A549 (cell line): ENCODE measurements at regions not wholly inside any gene's neighbourhood (a gene's known extent, or its start where the extent isn't known, plus 50 kb on each side); places are given as distances from the start of the nearest gene placed in this dataset.

ENCODE experiments used
- ATAC-seq, 2 experiments: fragments of 200-7000 bp in 1 of 2; fragments of >200 bp in 1 of 2; cut with Nextera tagmentation in 1 of 2; cut with Tn5 transposase in 1 of 2; 3 replicates each; pipeline versions ENCODE4 v1.8.0 to v1.9.1; 2018 to 2020; ENCODE audit warnings: mild to moderate bottlenecking in 1 of 2, moderate library complexity in 1 of 2
- CTCF ChIA-PET: fragments of 300-600 bp; sonication (Branson Sonifier 250); formaldehyde crosslinking; extraction: SDS; loops from one replicate; lab custom pipeline; 2021; ENCODE audit warnings: antibody characterized with exemption, inconsistent platforms; lab: Yijun Ruan, JAX
- POLR2A ChIA-PET: fragments of 350-600 bp; formaldehyde crosslinking; extraction: SDS; loops from one replicate; lab custom pipeline; 2021; ENCODE audit warnings: antibody characterized with exemption, inconsistent platforms; lab: Yijun Ruan, JAX
- DNase-seq, 2 experiments: peaks; one replicate each; pipeline versions ENCODE4 v3.0.0 to v3.0.0-alpha.2; 2011 to 2016; ENCODE audit warnings: low read depth in 1 of 2, low spot score in 1 of 2
- FAIRE-seq: peaks from 2 replicates; lab custom pipeline; 2011; peaks lifted over from hg19 to GRCh38; lab: Jason Lieb, UNC
- H3K27ac ChIP-seq, 2 experiments: fragments of >200 bp; sonication (Bioruptor Twin); formaldehyde crosslinking; 3 replicates each; pipeline ENCODE4 v1.5.1; 2016 to 2017
- H3K4me1 ChIP-seq: fragments of >200 bp; sonication (Bioruptor Twin); formaldehyde crosslinking; 3 replicates; pipeline ENCODE4 v1.6.1; 2016
- H3K4me2 ChIP-seq: fragments of >200 bp; sonication (Bioruptor Twin); formaldehyde crosslinking; 3 replicates; pipeline ENCODE4 v1.6.1; 2016
- H3K4me3 ChIP-seq: fragments of >200 bp; sonication (Bioruptor Twin); formaldehyde crosslinking; 3 replicates; pipeline ENCODE4 v1.5.1; 2016
- H3K9me3 ChIP-seq: fragments of >200 bp; sonication (Bioruptor Twin); formaldehyde crosslinking; 3 replicates; pipeline ENCODE4 v1.6.1; 2016
- CBX8 ChIP-seq: fragments of 200-600 bp; sonication (generic); IDR thresholded peaks from 2 replicates; pipeline ENCODE4 v1.6.1; 2016
- CEBPB ChIP-seq, 2 experiments: fragments of >200 bp in 1 of 2; sonication (Bioruptor Twin) in 1 of 2; formaldehyde crosslinking in 1 of 2; IDR thresholded peaks; 2 replicates each; pipeline ENCODE4 v1.6.1; 2012 to 2016
- EHMT2 ChIP-seq: fragments of 200-600 bp; sonication (generic); IDR thresholded peaks from 2 replicates; pipeline ENCODE4 v1.6.1; 2016; ENCODE audit warnings: antibody characterized with exemption, low read depth, mild to moderate bottlenecking, moderate library complexity
- EP300 ChIP-seq, 2 experiments: fragments of >200 bp; sonication (Bioruptor Twin); formaldehyde crosslinking; IDR thresholded peaks; 2 replicates in 1 of 2; 3 replicates in 1 of 2; pipeline ENCODE4 v1.6.1; 2016 to 2017
- ESRRA ChIP-seq: fragments of 150-350 bp; IDR thresholded peaks from 2 replicates; pipeline ENCODE4 v1.6.1; 2014; ENCODE audit warnings: mild to moderate bottlenecking, low read length, borderline replicate concordance
- HEYL ChIP-seq: fragments of 250-450 bp; sonication (Bioruptor Pico); IDR thresholded peaks from 2 replicates; pipeline ENCODE4 v1.8.0; 2021; ENCODE audit warnings: mild to moderate bottlenecking, moderate library complexity
- HOXB13 ChIP-seq: fragments of 250-450 bp; sonication (Bioruptor Pico); IDR thresholded peaks from 2 replicates; pipeline ENCODE4 v1.5.0; 2020; ENCODE audit warnings: low read depth, mild to moderate bottlenecking, moderate library complexity
- HOXB5 ChIP-seq: fragments of 250-450 bp; sonication (Bioruptor Pico); IDR thresholded peaks from 2 replicates; pipeline ENCODE4 v1.5.0; 2020; ENCODE audit warnings: mild to moderate bottlenecking, moderate library complexity
- JUNB ChIP-seq: fragments of >200 bp; sonication (Bioruptor Twin); formaldehyde crosslinking; IDR thresholded peaks from 2 replicates; pipeline ENCODE4 v1.6.1; 2016
- NFE2L2 ChIP-seq: fragments of 150-350 bp; conservative IDR thresholded peaks from 2 replicates; pipeline ENCODE4 v1.6.1; 2014; ENCODE audit warnings: low read length
- PHF8 ChIP-seq: fragments of 200-600 bp; sonication (generic); IDR thresholded peaks from 2 replicates; pipeline ENCODE4 v1.6.1; 2016; ENCODE audit warnings: low read depth, mild to moderate bottlenecking, antibody characterized with exemption, moderate library complexity, borderline replicate concordance
- RAD21 ChIP-seq, 2 experiments: fragments of >200 bp in 1 of 2; sonication (Bioruptor Twin) in 1 of 2; formaldehyde crosslinking in 1 of 2; IDR thresholded peaks in 1 of 2; conservative IDR thresholded peaks in 1 of 2; 2 replicates in 1 of 2; 3 replicates in 1 of 2; pipeline ENCODE4 v1.6.1; 2012 to 2018; ENCODE audit warnings: inconsistent platforms in 1 of 2
- RARB ChIP-seq: fragments of 250-450 bp; sonication (Bioruptor Pico); IDR thresholded peaks from 2 replicates; pipeline ENCODE4 v1.8.0; 2021; ENCODE audit warnings: mild to moderate bottlenecking, moderate library complexity
- RCOR1 ChIP-seq: fragments of 150-350 bp; IDR thresholded peaks from 2 replicates; pipeline ENCODE4 v1.6.1; 2014; ENCODE audit warnings: antibody characterized with exemption, low read length, low read depth
- RNF2 ChIP-seq: fragments of 200-600 bp; sonication (generic); IDR thresholded peaks from 2 replicates; pipeline ENCODE4 v1.6.1; 2016; ENCODE audit warnings: low read depth, mild to moderate bottlenecking, antibody characterized with exemption, moderate library complexity, borderline replicate concordance
- TP53 ChIP-seq: fragments of 250-450 bp; sonication (Bioruptor Pico); IDR thresholded peaks from 2 replicates; pipeline ENCODE4 v1.5.0; 2021; ENCODE audit warnings: mild to moderate bottlenecking, moderate library complexity
- ZC3H11A ChIP-seq: fragments of 450-650 bp; IDR thresholded peaks from 2 replicates; pipeline ENCODE4 v1.6.1; 2014; ENCODE audit warnings: antibody characterized with exemption, mild to moderate bottlenecking
- ZFP36 ChIP-seq: fragments of 450-650 bp; IDR thresholded peaks from 2 replicates; pipeline ENCODE4 v1.6.1; 2014; ENCODE audit warnings: borderline replicate concordance; ENCODE audit not compliant: partially characterized antibody
- ZSCAN20 ChIP-seq: fragments of 250-450 bp; sonication (Bioruptor Pico); IDR thresholded peaks from 2 replicates; pipeline ENCODE4 v1.8.0; 2022; ENCODE audit warnings: mild to moderate bottlenecking, moderate library complexity
- WGBS: methylation state at CpG from one replicate; pipeline ENCODE4 v1.1.6; 2017; ENCODE audit errors: missing lambda C conversion rate; 5-methylcytosine and 5-hydroxymethylcytosine counted together
- TF ChIP-seq, protein P1 (sequence below): fragments of 250-450 bp; sonication (Bioruptor Pico); IDR thresholded peaks from 2 replicates; pipeline ENCODE4 v1.5.0; 2021; ENCODE audit warnings: mild to moderate bottlenecking, moderate library complexity, borderline replicate concordance
- TF ChIP-seq, protein P2 (sequence below): fragments of >200 bp; sonication (Bioruptor Twin); formaldehyde crosslinking; IDR thresholded peaks from 3 replicates; pipeline ENCODE4 v1.6.1; 2016
- TF ChIP-seq, protein P3 (sequence below): fragments of >200 bp; sonication (Bioruptor Twin); formaldehyde crosslinking; IDR thresholded peaks from 3 replicates; pipeline ENCODE4 v1.5.1; 2016
- TF ChIP-seq, protein P4 (sequence below): fragments of 450-650 bp; IDR thresholded peaks from 2 replicates; pipeline ENCODE4 v1.6.1; 2014; ENCODE audit warnings: antibody characterized with exemption
- TF ChIP-seq, protein P5 (sequence below): fragments of 200-600 bp; sonication (generic); IDR thresholded peaks from 2 replicates; pipeline ENCODE4 v1.6.1; 2016; ENCODE audit warnings: antibody characterized with exemption, mild to moderate bottlenecking, moderate library complexity

DNA sequence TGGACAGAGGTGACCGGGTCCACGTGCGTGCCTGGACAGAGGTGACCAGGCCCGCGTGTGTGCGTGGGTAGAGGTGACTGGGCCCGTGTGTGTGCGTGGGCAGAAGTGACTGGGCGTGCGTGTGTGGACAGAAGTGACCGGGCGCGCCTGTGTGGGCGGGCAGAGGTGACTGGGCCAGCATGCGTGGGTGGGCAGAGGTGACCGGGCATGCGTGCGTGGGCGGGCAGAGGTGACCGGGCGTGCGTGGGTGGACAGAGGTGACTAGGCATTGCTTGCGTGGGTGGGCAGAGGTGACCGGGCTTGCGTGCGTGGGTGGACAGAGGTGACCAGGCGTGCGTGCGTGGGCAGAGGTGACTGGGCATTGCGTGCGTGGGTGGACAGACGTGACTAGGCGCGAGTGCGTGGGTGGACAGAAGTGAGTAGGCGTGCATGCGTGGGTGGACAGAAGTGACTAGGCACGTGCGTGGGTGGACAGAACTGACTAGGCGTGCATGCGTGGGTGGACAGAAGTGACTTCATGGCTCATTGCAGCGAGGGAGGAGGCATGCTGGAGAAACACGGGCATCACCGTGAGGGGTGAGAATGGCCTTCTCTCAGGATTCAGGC is 254.1 kb upstream of the IRX4 start:
- FAIRE-seq (no peak), ATAC-seq (no peak), DNase-seq (no peak)
- Histone ChIP-seq H3K27ac (no peak overlapping the region), H3K4me3 (no peak overlapping the region), H3K4me1 (no peaks in the 10 kb centered on the region), H3K9me3 (no peaks in the 10 kb centered on the region), H3K4me2 (no peak overlapping the region)
- CTCF ChIA-PET, result no interaction called here
- TF ChIP-seq RNF2, result no peak
- no peak for TF ChIP-seq CEBPB (IDR thresholded peaks at IDR 0.05)
- TF ChIP-seq TP53 (CRISPR knock-in tag), result no peak
- no peak for TF ChIP-seq NFE2L2
- no peak for TF ChIP-seq PHF8
- WGBS, result 75% methylated on average over 44 of the region's 44 CpGs
- POLR2A ChIA-PET, result no interaction called here

DNA sequence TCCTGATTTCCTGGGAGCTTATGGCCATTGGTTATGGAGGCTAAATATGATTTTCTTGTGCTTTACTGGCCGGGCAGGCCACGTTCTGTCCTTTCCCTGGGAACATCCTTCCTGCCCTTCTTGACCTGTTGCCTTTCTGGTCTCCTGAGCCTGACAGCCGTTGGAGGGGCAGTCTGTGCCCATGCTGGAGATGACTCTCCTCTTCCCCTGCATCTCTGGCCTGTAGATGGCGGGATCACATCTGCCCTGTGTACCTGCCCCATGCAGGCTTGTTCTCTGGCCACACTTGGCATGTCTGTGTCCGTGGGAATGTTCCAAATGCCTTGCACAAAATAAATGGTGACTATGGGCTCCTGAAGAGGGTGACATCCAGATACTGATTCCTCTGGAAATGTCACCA is 253.1 kb upstream of the IRX4 start:
- ChIA-PET CTCF (no interaction called here), POLR2A (no interaction called here)
- ATAC-seq (no peak), FAIRE-seq (no peak), DNase-seq (no peak)
- no peak overlapping the region for H3K4me3 ChIP-seq
- TF ChIP-seq ZSCAN20 (CRISPR knock-in tag), result no peak
- TF ChIP-seq, protein P1, sequence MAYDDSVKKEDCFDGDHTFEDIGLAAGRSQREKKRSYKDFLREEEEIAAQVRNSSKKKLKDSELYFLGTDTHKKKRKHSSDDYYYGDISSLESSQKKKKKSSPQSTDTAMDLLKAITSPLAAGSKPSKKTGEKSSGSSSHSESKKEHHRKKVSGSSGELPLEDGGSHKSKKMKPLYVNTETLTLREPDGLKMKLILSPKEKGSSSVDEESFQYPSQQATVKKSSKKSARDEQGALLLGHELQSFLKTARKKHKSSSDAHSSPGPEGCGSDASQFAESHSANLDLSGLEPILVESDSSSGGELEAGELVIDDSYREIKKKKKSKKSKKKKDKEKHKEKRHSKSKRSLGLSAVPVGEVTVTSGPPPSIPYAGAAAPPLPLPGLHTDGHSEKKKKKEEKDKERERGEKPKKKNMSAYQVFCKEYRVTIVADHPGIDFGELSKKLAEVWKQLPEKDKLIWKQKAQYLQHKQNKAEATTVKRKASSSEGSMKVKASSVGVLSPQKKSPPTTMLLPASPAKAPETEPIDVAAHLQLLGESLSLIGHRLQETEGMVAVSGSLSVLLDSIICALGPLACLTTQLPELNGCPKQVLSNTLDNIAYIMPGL (CRISPR knock-in tag), result no peak
- TF ChIP-seq ZC3H11A, result no peak
- TF ChIP-seq EP300 (IDR thresholded peaks at IDR 0.05), result no peak
- no peak for TF ChIP-seq HOXB5 (CRISPR knock-in tag)
- no peak for TF ChIP-seq RARB (CRISPR knock-in tag)
- TF ChIP-seq, protein P2, sequence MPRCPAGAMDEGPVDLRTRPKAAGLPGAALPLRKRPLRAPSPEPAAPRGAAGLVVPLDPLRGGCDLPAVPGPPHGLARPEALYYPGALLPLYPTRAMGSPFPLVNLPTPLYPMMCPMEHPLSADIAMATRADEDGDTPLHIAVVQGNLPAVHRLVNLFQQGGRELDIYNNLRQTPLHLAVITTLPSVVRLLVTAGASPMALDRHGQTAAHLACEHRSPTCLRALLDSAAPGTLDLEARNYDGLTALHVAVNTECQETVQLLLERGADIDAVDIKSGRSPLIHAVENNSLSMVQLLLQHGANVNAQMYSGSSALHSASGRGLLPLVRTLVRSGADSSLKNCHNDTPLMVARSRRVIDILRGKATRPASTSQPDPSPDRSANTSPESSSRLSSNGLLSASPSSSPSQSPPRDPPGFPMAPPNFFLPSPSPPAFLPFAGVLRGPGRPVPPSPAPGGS, result no peak
- TF ChIP-seq RCOR1, result no peak
- TF ChIP-seq, protein P3, sequence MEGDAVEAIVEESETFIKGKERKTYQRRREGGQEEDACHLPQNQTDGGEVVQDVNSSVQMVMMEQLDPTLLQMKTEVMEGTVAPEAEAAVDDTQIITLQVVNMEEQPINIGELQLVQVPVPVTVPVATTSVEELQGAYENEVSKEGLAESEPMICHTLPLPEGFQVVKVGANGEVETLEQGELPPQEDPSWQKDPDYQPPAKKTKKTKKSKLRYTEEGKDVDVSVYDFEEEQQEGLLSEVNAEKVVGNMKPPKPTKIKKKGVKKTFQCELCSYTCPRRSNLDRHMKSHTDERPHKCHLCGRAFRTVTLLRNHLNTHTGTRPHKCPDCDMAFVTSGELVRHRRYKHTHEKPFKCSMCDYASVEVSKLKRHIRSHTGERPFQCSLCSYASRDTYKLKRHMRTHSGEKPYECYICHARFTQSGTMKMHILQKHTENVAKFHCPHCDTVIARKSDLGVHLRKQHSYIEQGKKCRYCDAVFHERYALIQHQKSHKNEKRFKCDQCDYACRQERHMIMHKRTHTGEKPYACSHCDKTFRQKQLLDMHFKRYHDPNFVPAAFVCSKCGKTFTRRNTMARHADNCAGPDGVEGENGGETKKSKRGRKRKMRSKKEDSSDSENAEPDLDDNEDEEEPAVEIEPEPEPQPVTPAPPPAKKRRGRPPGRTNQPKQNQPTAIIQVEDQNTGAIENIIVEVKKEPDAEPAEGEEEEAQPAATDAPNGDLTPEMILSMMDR, result no peak
- no peak for TF ChIP-seq EHMT2
- TF ChIP-seq ESRRA, result no peak
- TF ChIP-seq CBX8, result no peak
- no peak for TF ChIP-seq HOXB13 (CRISPR knock-in tag)
- TF ChIP-seq, protein P4, sequence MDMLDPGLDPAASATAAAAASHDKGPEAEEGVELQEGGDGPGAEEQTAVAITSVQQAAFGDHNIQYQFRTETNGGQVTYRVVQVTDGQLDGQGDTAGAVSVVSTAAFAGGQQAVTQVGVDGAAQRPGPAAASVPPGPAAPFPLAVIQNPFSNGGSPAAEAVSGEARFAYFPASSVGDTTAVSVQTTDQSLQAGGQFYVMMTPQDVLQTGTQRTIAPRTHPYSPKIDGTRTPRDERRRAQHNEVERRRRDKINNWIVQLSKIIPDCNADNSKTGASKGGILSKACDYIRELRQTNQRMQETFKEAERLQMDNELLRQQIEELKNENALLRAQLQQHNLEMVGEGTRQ, result no peak
- TF ChIP-seq HEYL (CRISPR knock-in tag), result no peak
- TF ChIP-seq, protein P5, sequence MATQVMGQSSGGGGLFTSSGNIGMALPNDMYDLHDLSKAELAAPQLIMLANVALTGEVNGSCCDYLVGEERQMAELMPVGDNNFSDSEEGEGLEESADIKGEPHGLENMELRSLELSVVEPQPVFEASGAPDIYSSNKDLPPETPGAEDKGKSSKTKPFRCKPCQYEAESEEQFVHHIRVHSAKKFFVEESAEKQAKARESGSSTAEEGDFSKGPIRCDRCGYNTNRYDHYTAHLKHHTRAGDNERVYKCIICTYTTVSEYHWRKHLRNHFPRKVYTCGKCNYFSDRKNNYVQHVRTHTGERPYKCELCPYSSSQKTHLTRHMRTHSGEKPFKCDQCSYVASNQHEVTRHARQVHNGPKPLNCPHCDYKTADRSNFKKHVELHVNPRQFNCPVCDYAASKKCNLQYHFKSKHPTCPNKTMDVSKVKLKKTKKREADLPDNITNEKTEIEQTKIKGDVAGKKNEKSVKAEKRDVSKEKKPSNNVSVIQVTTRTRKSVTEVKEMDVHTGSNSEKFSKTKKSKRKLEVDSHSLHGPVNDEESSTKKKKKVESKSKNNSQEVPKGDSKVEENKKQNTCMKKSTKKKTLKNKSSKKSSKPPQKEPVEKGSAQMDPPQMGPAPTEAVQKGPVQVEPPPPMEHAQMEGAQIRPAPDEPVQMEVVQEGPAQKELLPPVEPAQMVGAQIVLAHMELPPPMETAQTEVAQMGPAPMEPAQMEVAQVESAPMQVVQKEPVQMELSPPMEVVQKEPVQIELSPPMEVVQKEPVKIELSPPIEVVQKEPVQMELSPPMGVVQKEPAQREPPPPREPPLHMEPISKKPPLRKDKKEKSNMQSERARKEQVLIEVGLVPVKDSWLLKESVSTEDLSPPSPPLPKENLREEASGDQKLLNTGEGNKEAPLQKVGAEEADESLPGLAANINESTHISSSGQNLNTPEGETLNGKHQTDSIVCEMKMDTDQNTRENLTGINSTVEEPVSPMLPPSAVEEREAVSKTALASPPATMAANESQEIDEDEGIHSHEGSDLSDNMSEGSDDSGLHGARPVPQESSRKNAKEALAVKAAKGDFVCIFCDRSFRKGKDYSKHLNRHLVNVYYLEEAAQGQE, result no peak
- TF ChIP-seq RAD21 (conservative IDR thresholded peaks at IDR 0.05 in 1 of 2, IDR thresholded peaks at IDR 0.05 in 1 of 2), result no peak
- no peak for TF ChIP-seq JUNB
- no peak for TF ChIP-seq ZFP36
- no peaks in the 10 kb centered on the region for H3K4me1 ChIP-seq
- WGBS, result 38% methylated on average over 5 of the region's 5 CpGs
- no peaks in the 10 kb centered on the region for H3K9me3 ChIP-seq
- no peak overlapping the region for H3K27ac ChIP-seq
- no peak overlapping the region for H3K4me2 ChIP-seq
